ENCODE measurements at regions not wholly inside any gene's neighbourhood (a gene's known extent, or its start where the extent isn't known, plus 50 kb on each side); places are given as distances from the start of the nearest gene placed in this dataset.

GRCh38 chr6:25220857-25221256 is 58.3 kb upstream of the CARMIL1 start:
- Histone ChIP-seq H3K4me1 (ENCODE audit: insufficient read depth, low read length) (0 out of 2 replicates have a peak, but pooled peaks cover 2% of the 10 kb centered on the region), H3K27ac (ENCODE audit: low read length) (no peak overlapping the region), H3K36me3 (ENCODE audit: insufficient read depth, low read depth, low read length) (no peaks in the 10 kb centered on the region), H3K9ac (ENCODE audit: low read depth, low read length) (no peak overlapping the region), H3K27me3 (ENCODE audit: insufficient read depth, low read length) (no peaks in the 10 kb centered on the region), H3K4me3 (ENCODE audit: low read length) (no peak overlapping the region), H3K9me3 (ENCODE audit: insufficient read depth, low read depth, low read length) (no peaks in the 10 kb centered on the region)

- Histone ChIP-seq H3K9me3 (ENCODE audit: insufficient read depth, low read depth, low read length) (no peaks in the 10 kb centered on the region), H3K4me1 (ENCODE audit: insufficient read depth, low read length) (0 out of 2 replicates have a peak, but pooled peaks cover 2% of the 10 kb centered on the region)
These were observed 57.0 kb upstream of the CARMIL1 start for GRCh38 chr6:25222006-25222678.

GRCh38 chr6:25223490-25223991 is 55.6 kb upstream of the CARMIL1 start:
- Histone ChIP-seq H3K9ac (ENCODE audit: low read depth, low read length) (no peak overlapping the region), H3K9me3 (ENCODE audit: insufficient read depth, low read depth, low read length) (no peaks in the 10 kb centered on the region), H3K36me3 (ENCODE audit: insufficient read depth, low read depth, low read length) (no peaks in the 10 kb centered on the region), H3K27ac (ENCODE audit: low read length) (no peak overlapping the region), H3K4me3 (ENCODE audit: low read length) (no peak overlapping the region), H3K4me1 (ENCODE audit: insufficient read depth, low read length) (0 out of 2 replicates have a peak, but pooled peaks cover 2% of the 10 kb centered on the region), H3K27me3 (ENCODE audit: insufficient read depth, low read length) (no peaks in the 10 kb centered on the region)

More at GRCh38 chr6:25222006-25222678, 57.0 kb upstream of the CARMIL1 start:
- H3K36me3 ChIP-seq (ENCODE audit: insufficient read depth, low read depth, low read length), result no peaks in the 10 kb centered on the region
- H3K27ac ChIP-seq (ENCODE audit: low read length), result no peak overlapping the region
- H3K4me3 ChIP-seq (ENCODE audit: low read length), result no peak overlapping the region
- H3K9ac ChIP-seq (ENCODE audit: low read depth, low read length), result no peak overlapping the region
- H3K27me3 ChIP-seq (ENCODE audit: insufficient read depth, low read length), result no peaks in the 10 kb centered on the region

GRCh38 chr6:25224242-25224641 is 54.9 kb upstream of the CARMIL1 start:
- H3K4me3 ChIP-seq (ENCODE audit: low read length), result no peak overlapping the region
- no peaks in the 10 kb centered on the region for H3K27me3 ChIP-seq (ENCODE audit: insufficient read depth, low read length)
- no peak overlapping the region for H3K9ac ChIP-seq (ENCODE audit: low read depth, low read length)
- 0 out of 2 replicates have a peak, but pooled peaks cover 1% of the 10 kb centered on the region for H3K4me1 ChIP-seq (ENCODE audit: insufficient read depth, low read length)
- H3K9me3 ChIP-seq (ENCODE audit: insufficient read depth, low read depth, low read length), result no peaks in the 10 kb centered on the region
- no peak overlapping the region for H3K27ac ChIP-seq (ENCODE audit: low read length)
- H3K36me3 ChIP-seq (ENCODE audit: insufficient read depth, low read depth, low read length), result no peaks in the 10 kb centered on the region

- H3K4me3 ChIP-seq (ENCODE audit: low read length), result no peak overlapping the region
- H3K27ac ChIP-seq (ENCODE audit: low read length), result no peak overlapping the region
- H3K27me3 ChIP-seq (ENCODE audit: insufficient read depth, low read length), result no peaks in the 10 kb centered on the region
- no peaks in the 10 kb centered on the region for H3K9me3 ChIP-seq (ENCODE audit: insufficient read depth, low read depth, low read length)
- no peaks in the 10 kb centered on the region for H3K4me1 ChIP-seq (ENCODE audit: insufficient read depth, low read length)
- H3K9ac ChIP-seq (ENCODE audit: low read depth, low read length), result no peak overlapping the region
- H3K36me3 ChIP-seq (ENCODE audit: insufficient read depth, low read depth, low read length), result no peaks in the 10 kb centered on the region
These were observed 51.3 kb upstream of the CARMIL1 start for GRCh38 chr6:25227854-25228253.

Data from iPS-20b (cell line).